GM12864 (cell line): ENCODE measurements at regions not wholly inside any gene's neighbourhood (a gene's known extent, or its start where the extent isn't known, plus 50 kb on each side); places are given as distances from the start of the nearest gene placed in this dataset.

ENCODE experiments used
- DNase-seq: peaks from one replicate; pipeline ENCODE4 v3.0.0-alpha.2; 2011; ENCODE audit warnings: low read depth
- H3K4me3 ChIP-seq: 2 replicates; pipeline ENCODE4 v1.5.1; 2011; ENCODE audit warnings: mild to moderate bottlenecking, low read depth, low read length, control low read depth
- TF ChIP-seq, protein P1 (sequence below): IDR thresholded peaks from 2 replicates; pipeline ENCODE4 v1.5.1; 2011; ENCODE audit warnings: low read depth, mild to moderate bottlenecking, moderate library complexity, low read length, control low read depth, inconsistent platforms; ENCODE audit errors: missing control alignments

DNA sequence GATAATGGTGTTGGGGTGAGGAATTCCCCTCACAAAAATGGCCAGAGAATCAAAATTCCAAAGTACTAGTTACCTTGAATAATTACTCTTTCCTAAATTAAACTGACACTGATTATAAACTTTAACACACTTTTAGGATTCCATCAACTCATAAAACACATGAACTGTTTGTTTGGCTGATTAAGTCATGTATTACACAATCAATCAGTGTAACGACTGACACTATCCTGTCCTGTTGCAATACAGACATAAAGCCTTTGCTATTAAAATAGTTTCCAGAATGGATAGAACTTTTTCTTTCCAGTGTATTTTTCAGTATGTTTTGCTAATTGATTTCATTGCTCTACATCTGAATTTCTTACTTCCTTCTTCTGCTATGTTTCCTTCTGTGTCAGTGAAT, 1709.4 kb upstream of the RAG2 start:
- DNase-seq: no peak
- TF ChIP-seq, protein P1, sequence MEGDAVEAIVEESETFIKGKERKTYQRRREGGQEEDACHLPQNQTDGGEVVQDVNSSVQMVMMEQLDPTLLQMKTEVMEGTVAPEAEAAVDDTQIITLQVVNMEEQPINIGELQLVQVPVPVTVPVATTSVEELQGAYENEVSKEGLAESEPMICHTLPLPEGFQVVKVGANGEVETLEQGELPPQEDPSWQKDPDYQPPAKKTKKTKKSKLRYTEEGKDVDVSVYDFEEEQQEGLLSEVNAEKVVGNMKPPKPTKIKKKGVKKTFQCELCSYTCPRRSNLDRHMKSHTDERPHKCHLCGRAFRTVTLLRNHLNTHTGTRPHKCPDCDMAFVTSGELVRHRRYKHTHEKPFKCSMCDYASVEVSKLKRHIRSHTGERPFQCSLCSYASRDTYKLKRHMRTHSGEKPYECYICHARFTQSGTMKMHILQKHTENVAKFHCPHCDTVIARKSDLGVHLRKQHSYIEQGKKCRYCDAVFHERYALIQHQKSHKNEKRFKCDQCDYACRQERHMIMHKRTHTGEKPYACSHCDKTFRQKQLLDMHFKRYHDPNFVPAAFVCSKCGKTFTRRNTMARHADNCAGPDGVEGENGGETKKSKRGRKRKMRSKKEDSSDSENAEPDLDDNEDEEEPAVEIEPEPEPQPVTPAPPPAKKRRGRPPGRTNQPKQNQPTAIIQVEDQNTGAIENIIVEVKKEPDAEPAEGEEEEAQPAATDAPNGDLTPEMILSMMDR: no peak
- H3K4me3 ChIP-seq: no peak overlapping the region

- H3K4me3 ChIP-seq: no peak overlapping the region
- no peak for DNase-seq
- TF ChIP-seq, protein P1: no peak
These were observed 1707.6 kb upstream of the RAG2 start for GRCh38 chr11:38305682-38306081.

GRCh38 chr11:38304926-38305325, 1706.9 kb upstream of the RAG2 start:
- TF ChIP-seq, protein P1: no peak
- no peak for DNase-seq
- H3K4me3 ChIP-seq: no peak overlapping the region

GRCh38 chr11:38302564-38302963, 1704.5 kb upstream of the RAG2 start:
- no peak overlapping the region for H3K4me3 ChIP-seq
- no peak for DNase-seq
- TF ChIP-seq, protein P1: no peak

- no peak overlapping the region for H3K4me3 ChIP-seq
- DNase-seq: no peak
- TF ChIP-seq, protein P1: no peak
These were observed 1702.5 kb upstream of the RAG2 start for GRCh38 chr11:38300570-38300969.

DNA sequence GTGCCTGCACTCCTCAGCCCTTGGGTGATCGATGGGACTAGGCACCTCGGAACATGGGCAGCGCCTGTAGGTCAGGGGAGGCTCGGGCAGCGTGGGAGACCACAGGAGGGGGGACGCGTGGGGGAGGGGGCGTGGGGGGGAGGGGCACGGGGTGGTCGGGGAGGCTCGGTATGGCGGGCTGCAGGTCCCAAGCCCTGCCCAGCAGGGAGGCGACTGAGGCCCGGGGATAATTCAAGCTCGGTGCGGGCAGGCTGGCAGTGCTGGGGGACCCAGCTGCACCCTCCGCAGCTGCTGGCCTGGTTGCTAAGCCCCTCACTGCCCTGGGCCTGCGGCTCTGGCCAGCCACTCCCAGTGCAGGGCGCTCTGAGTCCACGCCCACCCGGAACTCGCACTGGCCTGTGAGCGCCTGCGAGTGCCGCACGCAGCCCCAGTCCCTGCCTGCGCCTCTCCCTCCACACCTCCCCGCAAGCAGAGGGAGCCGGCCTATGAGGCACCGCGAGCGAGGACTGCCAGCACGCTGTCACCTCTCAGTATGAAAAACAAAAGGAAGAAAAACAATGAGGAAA, 1698.3 kb upstream of the RAG2 start:
- H3K4me3 ChIP-seq: no peak overlapping the region
- TF ChIP-seq, protein P1: no peak
- no peak for DNase-seq

GRCh38 chr11:38282718-38283117, 1684.7 kb upstream of the RAG2 start:
- no peak for DNase-seq
- H3K4me3 ChIP-seq: no peak overlapping the region
- TF ChIP-seq, protein P1: no peak
